IMR-90 (cell line): ENCODE measurements at regions not wholly inside any gene's neighbourhood (a gene's known extent, or its start where the extent isn't known, plus 50 kb on each side); places are given as distances from the start of the nearest gene placed in this dataset.

Source experiments
- BHLHE40 ChIP-seq: fragments of 150-350 bp; IDR thresholded peaks from 2 replicates; pipeline ENCODE4 v1.6.1; 2016; ENCODE audit warnings: mild to moderate bottlenecking, low read depth, low read length
- CEBPB ChIP-seq: IDR thresholded peaks from 2 replicates; pipeline ENCODE4 v1.6.1; 2012; ENCODE audit warnings: low read depth, low read length, improper control_type of control experiment
- ELK1 ChIP-seq: fragments of 150-350 bp; IDR thresholded peaks from 2 replicates; pipeline ENCODE4 v1.6.1; 2016; ENCODE audit warnings: low read depth, mild to moderate bottlenecking, low read length, moderate library complexity, borderline replicate concordance
- FOS ChIP-seq: fragments of 150-350 bp; IDR thresholded peaks from 2 replicates; pipeline ENCODE4 v1.6.1; 2016; ENCODE audit warnings: low read depth, low read length
- MAFK ChIP-seq: IDR thresholded peaks from 2 replicates; pipeline ENCODE4 v1.6.1; 2012; ENCODE audit warnings: low read depth, low read length, improper control_type of control experiment
- POLR2A ChIP-seq: IDR thresholded peaks from 2 replicates; pipeline ENCODE4 v1.6.1; 2012; ENCODE audit warnings: mild to moderate bottlenecking, low read depth, low read length
- RAD21 ChIP-seq: IDR thresholded peaks from 2 replicates; pipeline ENCODE4 v1.6.1; 2012; ENCODE audit warnings: low read length, improper control_type of control experiment
- RFX5 ChIP-seq: IDR thresholded peaks from 2 replicates; pipeline ENCODE4 v1.8.0; 2012; ENCODE audit warnings: low read depth, mild to moderate bottlenecking, low read length, moderate library complexity
- SMC3 ChIP-seq: fragments of 150-350 bp; IDR thresholded peaks from 2 replicates; pipeline ENCODE4 v1.6.1; 2016; ENCODE audit warnings: low read depth, mild to moderate bottlenecking, antibody characterized with exemption, low read length, moderate library complexity
- USF2 ChIP-seq: fragments of 150-350 bp; IDR thresholded peaks from 2 replicates; pipeline ENCODE4 v1.6.1; 2017; ENCODE audit warnings: mild to moderate bottlenecking, antibody characterized with exemption, low read length, low read depth
- TF ChIP-seq, protein P1 (sequence below): conservative IDR thresholded peaks from 2 replicates; pipeline ENCODE4 v1.5.1; 2012; ENCODE audit warnings: mild to moderate bottlenecking, low read depth, low read length, improper control_type of control experiment

DNA sequence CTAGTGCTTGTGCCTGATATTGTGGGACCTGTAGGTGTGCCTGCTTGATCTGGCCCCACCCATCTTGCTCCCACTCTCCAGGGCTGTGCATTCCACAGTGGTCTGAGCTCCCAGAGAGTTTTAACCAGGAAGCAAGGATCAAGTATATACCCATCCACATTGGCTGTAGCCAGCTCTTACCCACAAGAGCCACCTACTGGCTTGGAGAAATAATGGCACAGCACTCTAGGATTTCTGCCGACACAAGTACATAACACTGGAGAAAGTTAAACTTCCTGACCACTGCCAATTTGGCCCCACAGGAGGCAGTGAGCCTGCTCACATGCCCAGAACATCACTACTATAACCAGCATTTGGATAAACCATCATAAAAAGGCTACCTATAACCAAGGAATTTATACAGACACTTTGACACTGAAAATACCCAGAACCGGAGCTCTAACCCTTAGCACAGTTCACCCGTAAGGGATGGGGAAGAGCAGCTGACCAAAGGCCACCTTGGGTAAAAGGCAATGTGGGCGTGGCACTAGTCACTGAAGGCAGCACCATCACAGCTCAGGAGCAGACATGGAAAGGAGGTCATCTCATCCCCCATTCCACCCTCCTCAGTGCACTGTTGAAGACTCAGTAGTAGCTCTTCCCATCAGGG lies 440.4 kb downstream of the BTBD3 start:
- TF ChIP-seq POLR2A (no peak), MAFK (no peak), RAD21 (no peak), SMC3 (no peak), CEBPB (no peak), ELK1 (no peak), USF2 (no peak), FOS (no peak), RFX5 (no peak), BHLHE40 (no peak)
- TF ChIP-seq, protein P1, sequence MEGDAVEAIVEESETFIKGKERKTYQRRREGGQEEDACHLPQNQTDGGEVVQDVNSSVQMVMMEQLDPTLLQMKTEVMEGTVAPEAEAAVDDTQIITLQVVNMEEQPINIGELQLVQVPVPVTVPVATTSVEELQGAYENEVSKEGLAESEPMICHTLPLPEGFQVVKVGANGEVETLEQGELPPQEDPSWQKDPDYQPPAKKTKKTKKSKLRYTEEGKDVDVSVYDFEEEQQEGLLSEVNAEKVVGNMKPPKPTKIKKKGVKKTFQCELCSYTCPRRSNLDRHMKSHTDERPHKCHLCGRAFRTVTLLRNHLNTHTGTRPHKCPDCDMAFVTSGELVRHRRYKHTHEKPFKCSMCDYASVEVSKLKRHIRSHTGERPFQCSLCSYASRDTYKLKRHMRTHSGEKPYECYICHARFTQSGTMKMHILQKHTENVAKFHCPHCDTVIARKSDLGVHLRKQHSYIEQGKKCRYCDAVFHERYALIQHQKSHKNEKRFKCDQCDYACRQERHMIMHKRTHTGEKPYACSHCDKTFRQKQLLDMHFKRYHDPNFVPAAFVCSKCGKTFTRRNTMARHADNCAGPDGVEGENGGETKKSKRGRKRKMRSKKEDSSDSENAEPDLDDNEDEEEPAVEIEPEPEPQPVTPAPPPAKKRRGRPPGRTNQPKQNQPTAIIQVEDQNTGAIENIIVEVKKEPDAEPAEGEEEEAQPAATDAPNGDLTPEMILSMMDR = no peak
